GM19455 (cell line): ENCODE measurements at regions not wholly inside any gene's neighbourhood (a gene's known extent, or its start where the extent isn't known, plus 50 kb on each side); places are given as distances from the start of the nearest gene placed in this dataset.
"Not testable (repeated sequence)": the region's sequence is repeated elsewhere in the genome, so short reads cannot be mapped to it uniquely, and the experiment has no call there.

Source experiments
- ATAC-seq: cut with Tn5 transposase; IDR thresholded peaks from one replicate; pipeline ENCODE4 v1.9.1; 2021; ENCODE audit not compliant: unreplicated experiment

DNA sequence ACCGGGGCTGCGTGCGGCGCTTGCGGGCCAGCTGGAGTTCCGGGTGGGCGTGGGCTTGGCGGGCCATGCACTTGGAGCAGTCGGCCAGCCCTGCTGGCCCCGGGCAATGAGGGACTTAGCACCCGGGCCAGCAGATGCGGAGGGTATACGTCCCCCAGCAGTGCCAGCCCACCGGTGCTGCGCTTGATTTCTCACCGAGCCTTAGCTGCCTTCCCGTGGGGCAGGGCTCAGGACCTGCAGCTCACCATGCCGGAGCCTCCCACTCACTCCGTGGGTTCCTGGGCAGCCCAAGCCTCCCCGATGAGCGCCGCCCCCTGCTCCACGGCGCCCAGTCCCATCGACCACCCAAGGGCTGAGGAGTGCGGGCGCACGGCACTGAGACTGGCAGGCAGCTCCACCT is 51.4 kb upstream of the INPP4B start:
- ATAC-seq = not testable (repeated sequence)

DNA sequence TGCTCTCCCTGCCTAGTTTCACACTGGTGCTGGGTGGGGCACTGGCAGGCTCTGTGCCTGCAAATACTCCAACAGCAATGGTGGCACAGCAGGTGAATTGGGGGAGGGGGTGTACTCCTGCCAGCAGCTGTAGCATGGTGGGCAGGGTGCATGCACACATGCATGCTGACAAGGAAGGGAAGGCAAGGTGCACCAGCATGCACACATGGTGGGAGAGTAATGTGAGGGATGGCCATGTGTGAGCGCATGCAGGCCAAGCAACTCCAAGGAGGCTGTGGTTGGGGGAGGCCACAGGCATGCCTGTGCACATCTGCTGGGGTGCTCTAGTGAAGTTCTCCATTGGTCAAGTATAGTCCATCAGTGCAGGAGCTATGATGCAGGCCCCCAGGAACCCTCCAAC is 54.5 kb upstream of the INPP4B start:
- no peak for ATAC-seq

DNA sequence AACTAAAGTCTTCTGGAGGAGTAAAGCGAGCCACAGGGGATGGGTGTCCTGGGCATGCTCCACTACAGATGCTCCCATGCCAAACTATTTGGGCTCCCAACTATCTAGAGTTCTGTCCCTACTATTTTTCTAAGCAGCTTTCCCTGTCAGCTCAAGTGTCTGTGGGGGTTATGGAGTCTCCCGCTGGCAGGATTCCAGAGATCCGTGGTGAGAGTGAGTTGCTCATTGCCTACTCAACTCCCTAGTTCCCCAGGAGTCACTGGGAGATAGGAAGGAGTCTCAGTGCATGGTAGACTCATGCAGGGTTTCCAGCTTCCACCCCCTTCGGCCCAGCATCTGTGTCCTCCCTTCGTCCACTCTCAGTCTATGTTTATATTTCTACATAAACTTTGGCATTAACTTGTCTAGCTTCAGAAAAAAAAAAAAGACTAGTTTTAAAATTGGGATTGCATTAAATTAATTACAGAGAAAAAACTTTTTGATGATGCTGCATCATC is 55.1 kb upstream of the INPP4B start:
- no peak for ATAC-seq

DNA sequence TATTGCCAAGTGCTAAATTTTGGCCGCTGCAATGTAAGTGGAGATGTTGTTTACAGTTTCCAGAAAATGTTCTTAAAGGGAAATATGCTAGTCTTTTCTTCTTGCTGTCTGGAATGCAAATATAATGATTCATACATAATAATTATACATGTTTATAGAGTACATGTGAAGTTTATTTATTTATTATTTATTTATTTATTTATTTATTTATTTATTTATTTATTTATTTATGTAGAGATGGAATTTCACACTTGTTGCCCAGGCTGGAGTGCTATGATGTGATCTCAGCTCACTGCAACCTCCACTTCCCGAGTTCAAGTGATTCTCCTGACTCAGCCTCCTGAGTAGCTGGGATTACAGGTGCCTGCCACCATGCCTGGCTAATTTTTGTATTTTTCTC is 57.5 kb upstream of the INPP4B start:
- ATAC-seq = not testable (repeated sequence)

DNA sequence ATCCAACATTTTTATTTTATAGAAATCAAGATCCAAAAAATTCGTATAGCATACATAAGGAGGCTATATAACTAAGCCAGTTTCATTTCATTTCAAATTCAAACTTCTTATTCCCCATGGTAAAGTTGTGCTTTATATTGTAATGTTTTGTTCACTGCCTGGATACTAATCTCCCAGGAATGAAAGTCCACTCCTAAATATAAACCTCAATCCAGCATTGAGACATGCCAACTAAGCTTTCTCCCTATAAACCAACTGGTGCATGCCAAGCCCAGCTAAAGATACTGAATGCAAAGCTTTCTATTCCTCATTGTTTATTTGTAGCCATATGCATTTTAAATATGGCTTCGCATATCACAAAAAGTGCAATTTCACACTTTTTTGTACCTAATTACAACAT is 63.8 kb upstream of the INPP4B start:
- ATAC-seq = no peak

DNA sequence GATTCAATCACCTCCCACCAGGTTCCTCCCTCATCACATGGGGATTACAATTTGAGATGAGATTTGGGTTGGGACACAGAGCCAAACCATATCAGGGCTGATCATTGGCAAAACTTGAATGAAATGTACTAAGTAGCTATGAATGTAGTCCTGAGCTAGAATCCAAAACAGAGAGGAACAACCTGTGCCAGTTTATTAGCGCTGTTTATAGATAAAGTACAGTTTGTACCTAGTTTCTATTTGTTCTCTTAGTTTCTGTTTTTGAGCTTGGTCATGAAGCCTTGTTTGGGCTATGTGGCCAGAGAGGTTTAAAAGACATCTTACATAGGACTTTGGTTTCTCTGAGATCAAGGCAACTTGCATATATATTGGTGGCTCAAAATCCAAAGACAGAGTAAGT is 66.9 kb upstream of the INPP4B start:
- ATAC-seq = no peak

DNA sequence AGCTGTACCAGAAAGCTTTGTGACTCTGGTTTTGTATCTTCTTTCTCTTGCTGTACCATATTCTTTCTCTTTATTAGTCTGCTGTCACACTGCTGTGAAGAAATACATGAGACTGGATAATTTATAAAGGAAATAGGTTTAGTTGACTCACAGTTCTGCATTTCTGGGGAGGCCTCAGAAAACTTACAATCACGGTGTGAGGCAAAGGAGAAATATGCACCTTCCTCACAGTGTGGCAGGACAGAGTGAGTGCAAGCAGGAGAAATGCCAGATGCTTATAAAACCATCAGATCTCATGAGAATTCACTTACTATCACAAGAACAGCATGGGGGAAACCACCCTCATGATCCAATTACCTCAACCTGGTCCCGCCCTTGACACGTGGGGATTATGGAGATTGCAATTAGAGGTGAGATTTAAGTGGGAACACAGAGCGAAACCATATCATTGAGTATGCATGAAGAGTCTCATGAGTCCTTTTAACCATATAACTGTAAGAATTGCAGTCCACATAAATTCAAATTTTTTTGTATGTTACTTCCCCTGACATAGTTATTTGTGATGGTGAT is 67.4 kb upstream of the INPP4B start:
- ATAC-seq = no peak

DNA sequence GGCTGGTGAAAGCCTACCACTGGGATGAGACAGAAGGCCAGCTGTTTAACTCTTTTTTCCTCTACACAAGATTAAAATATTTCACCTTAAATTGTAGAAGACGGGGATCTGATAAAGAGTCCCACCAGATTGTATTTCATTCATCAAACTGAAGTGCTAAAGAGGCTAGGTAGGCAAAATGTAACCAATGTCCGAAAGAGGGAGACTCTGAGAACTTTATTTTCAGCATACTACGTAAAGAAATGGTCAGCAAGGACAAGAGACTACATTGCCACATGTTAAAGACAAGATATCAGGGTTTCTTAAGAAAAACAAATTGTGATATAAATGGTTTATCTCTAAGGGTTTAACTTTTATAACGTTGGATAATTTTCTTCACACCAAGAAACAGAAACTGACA is 71.6 kb upstream of the INPP4B start:
- ATAC-seq = no peak

DNA sequence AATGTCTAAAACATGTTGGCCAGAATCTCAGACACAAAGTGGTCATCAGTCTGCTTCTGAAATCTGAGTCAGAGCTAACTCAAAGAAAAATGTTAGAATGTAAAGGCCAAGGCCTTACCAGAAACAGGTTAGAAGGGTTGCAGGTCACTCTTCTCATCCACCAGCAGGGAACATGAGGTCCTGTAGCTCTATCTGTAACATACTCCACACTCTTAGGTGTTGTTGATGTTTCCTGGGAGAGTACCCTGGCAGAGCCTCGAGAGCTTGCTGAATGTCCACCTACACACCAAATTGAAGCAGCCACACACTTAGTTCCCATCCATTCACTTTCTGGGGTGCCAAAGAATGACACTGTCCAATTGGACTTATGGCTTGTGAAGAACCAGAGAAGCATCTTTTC is 76.6 kb upstream of the INPP4B start:
- no peak for ATAC-seq

DNA sequence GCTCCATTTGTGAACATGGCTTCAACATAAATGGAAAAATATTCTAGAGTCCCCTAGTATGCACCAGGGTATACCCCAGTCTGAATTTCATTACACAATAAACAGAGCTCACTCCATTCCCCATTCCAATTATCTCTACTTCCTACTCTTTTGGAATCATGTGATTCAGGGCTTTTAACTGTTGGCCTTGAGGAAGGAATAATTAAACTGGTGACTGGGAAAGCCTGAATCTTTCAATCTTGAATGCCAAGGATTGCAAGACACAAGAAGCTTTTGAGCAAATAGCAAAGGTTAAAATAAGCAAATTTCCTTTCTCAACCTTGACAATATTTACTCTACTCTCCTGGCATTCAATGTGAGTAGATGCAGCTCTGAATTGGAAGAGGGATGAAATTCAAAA is 77.5 kb upstream of the INPP4B start:
- ATAC-seq = no peak

DNA sequence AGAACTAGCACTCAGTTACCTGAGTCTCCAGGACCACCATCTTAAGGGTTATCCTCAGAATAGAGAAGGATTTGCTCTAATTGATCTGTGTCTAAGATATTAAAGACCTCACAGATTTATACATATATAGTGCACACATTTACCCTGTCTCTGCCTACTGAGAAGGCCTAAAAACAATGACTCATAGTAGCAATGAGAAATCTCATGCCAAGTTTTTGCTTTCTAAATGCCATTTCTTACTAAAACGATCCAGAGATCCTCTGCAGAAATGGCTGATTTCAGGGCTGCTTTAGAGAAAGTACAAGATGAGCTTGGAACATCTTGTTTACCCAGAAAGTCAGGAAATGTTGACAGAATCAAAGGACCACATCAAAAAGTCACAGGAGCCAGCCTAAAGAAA is 79.1 kb upstream of the INPP4B start:
- no peak for ATAC-seq

DNA sequence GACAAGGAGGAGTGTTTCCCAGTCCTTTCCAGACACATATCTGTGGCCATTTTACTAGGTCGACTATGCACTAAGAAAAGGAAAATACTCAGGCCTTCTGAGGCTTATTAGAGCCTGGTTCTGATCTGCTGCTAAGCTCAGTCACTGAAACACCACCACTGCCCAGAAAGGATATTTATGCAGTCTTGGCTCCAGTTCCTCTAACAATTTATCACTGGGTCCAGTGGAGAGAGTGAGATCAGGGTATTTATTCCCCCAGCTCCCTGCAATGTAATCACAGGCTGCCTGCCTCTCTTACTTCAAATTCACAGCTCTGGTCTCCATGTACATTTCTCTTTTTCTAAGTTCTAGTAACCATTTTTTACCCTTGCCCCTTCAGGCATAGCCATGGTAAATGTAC is 81.6 kb upstream of the INPP4B start:
- no peak for ATAC-seq

DNA sequence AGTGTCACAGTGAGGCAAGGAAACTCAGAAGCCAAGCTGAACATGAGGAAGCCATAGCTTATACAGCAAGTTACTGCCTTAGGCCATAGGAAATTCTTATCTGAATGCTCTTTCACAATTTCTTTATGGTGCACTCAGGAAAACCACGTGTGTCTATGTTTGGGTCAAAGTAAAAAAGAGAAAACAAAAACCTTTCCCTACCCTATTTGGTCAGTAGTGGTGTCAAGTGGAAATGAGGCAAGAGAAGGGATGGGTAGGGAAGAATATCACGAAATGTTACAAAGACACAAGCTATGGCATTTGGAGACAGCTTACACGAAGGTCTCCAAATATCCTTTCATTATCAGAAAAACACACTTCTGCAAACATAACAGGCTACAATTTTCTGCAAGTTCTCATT is 83.4 kb upstream of the INPP4B start:
- ATAC-seq = no peak

DNA sequence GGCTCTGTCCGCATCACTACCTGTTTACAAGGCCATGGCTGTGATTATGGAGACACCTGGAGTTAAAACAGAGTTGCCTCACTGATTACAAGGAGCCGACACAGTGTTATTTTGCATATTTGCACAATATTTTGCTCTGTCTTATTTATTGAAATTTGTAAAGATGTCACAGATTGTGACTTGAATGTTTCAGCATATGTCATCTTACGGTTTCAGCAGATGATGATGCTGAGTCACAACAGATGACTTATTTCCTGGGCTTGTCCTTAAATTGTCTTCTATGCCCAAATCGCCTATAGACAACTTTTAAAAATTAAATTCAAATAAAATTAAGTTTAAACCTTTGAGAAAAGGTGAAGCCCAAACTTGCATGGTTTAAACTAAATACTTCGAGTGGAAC is 87.1 kb upstream of the INPP4B start:
- ATAC-seq = no peak

DNA sequence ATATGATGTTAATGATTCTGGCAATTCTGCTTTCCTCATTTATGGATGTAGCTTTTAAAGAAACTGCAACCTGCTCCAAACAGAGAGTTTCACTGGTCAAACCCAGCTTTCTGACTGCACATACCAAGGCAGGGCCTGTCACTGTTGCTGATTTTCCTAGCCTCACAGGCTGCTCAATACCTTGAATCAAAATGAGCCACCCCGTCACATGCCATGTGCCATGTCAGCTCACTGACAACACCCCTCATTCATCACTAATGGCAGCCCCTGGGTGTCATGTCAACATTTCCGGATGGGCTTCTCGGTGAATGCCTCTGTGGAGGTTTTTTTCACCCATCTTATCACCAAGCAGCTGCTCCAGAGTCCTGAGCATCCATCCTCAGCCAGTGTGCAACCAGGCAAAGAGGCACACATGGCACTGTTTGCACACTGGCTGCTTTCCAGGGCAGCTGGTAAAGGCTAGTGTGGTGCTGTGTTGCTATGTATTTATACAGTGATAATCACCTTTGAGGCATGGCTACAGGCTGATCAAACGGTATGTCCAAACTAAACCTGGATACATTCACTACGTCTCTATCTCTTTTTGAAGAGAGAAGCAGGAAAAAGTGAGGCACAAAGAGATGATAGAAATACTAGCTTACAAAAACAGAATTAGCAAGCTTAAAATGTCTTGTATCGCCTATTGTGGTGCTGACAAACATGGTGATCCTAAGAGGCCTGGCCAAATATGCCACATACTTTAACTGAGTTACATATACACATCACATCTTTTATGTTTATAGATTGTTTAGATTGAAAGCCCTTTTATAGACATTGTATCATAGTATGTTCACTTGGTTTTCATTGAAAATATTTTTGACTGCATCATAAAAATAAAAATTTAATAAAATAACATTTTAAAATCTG is 94.6 kb upstream of the INPP4B start:
- ATAC-seq = no peak

DNA sequence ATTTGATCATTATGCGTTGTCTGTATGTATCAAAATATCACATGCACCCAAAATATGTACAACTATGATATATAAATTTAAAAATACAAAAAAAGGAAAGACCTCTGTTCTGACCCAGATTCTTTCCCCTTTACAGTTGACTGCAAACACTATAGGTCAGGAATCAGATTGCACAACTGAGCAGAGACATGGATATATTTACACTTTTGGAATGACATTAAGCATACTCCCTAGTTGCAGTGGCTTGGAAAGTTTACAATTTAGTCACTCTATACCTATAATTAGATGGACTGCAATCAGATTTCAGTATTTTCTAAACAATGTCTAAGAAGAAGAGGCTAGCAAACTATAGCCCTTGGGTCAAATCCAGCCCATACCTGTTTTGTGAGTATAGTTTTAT is 98.5 kb upstream of the INPP4B start:
- ATAC-seq = no peak

DNA sequence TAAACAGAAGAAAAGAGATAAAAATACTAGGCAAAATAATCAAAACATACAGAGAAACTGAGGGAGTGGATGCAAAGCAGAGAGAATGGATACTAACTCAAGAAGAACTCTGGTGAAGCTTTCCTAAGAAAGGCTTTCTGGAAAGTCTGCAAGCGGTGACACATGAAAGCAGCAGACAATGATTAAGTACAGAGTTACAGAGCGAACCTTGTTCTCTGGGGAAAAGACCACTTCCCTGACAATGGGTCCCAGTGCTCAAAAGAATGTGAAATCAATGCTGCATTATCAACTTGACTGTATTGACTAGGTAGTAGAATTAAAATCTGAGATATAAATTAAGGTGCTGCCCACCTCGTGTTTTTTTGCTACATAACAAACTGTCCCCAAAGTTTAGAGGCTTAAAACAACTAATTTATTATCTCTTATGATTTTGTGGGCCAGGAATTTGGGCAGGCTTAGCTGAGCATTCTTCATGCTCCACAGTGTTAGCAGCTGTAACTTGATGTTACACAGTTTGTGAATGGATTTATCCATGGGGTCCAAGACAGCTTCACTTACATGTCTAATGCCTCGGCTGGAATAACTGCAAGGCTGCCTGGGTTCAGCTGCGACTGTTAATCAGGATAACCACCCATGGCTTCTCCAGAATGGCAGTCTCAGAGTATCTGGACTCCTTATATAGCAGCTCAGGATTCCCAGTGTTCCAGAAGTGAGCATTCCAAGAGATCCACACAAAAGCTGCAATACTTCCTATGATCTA is 106.9 kb upstream of the INPP4B start:
- no peak for ATAC-seq

DNA sequence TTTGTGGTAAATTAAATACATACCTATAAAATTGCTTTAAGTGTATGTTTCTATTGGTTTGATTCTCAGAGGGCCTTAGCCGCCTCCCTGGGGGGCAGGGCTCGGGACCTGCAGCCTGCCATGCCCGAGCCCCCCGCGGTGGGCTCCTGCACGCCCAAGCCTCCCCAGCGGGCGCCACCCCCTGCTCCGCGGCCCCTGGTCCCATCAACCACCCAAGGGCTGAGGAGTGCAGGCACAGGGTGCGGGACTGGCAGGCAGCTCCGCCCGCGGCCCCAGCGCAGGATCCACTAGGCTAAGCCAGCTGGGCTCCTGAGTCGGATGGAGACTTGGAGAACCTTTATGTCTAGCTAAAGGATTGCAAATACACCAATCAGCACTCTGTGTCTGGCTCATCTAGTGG is 108.3 kb upstream of the INPP4B start:
- ATAC-seq = no peak

DNA sequence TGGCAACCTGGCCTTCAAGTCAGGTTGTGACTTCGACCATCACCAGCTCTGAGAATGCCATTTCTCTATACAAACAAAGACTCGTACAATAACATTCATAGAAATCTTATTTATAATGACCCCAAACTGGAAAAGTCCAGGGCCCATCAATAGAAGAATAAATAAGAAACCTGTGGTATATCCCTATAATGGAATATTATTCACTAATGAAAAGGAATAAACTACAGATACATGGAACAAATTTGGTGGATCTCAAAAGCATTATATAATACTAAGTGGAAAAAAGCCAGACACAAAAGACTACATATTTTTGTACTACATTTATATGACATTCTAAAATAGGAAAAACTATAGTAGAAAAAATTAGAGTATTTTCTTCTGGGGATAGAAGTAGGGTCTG is 109.4 kb upstream of the INPP4B start:
- ATAC-seq = no peak

DNA sequence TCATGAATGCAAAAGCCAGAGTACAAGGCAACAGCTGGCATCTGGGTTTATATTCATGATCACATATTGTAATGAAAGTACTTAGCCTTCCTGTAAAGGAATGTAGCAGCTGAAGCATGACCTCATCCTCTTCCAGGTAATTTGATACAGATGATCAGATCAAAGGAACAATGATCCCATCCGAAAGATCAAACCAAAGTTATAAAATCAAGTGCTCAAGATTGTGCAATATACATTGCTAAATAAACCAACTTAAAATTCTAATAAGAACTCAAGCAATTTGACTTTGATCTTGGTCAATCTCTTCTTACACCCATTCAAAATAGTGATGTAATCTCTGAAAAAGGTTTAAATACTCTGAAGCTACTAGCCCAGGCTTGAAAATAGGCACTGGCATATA is 113.1 kb upstream of the INPP4B start:
- no peak for ATAC-seq

DNA sequence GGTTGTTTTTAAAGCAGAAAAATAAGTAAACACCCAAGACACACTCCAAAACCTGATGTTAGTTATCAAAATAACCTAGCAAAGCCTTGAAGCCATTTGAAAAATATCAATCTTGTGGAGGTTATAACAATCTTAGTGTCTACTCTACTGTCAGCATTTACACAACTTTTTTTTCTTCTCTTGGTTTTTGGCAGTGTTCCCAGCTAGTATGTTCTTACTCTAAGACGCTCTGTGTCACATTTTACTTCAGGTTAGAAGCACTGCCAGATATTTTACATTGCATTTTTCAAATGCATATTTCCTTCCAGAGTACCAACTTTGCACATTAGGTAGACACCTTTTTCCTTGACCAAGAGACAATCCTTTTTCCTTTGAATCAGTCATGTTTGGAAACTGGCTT is 114.0 kb upstream of the INPP4B start:
- ATAC-seq = no peak
